GM12873 (cell line): ENCODE measurements at regions not wholly inside any gene's neighbourhood (a gene's known extent, or its start where the extent isn't known, plus 50 kb on each side); places are given as distances from the start of the nearest gene placed in this dataset.

ENCODE experiments used
- TF ChIP-seq, protein P1 (sequence below): IDR thresholded peaks from 2 replicates; pipeline ENCODE4 v1.5.1; 2012; ENCODE audit warnings: low read depth, mild to moderate bottlenecking, moderate library complexity, low read length, control low read depth; ENCODE audit not compliant: insufficient read depth; ENCODE audit errors: missing control alignments

DNA sequence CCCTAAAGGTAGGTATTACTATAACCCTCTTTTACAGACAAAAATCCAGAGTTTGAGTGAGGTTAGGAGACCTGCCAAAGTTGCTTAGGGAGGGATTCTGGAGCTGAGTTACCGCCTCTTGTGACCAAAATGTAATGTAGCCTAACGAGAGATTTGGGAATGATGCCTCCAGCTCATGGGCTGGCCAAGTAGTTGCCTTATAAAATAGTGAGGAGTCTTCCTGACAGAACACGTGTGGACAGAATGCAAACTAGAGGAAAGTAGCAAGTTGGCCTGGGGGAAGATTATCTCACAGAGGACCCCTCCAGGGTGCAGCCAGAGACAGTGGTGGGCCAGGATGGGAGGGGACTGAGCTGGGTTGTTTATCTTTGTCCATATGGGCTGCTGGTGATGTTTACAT lies 543.7 kb upstream of the CDH11 start:
- TF ChIP-seq, protein P1, sequence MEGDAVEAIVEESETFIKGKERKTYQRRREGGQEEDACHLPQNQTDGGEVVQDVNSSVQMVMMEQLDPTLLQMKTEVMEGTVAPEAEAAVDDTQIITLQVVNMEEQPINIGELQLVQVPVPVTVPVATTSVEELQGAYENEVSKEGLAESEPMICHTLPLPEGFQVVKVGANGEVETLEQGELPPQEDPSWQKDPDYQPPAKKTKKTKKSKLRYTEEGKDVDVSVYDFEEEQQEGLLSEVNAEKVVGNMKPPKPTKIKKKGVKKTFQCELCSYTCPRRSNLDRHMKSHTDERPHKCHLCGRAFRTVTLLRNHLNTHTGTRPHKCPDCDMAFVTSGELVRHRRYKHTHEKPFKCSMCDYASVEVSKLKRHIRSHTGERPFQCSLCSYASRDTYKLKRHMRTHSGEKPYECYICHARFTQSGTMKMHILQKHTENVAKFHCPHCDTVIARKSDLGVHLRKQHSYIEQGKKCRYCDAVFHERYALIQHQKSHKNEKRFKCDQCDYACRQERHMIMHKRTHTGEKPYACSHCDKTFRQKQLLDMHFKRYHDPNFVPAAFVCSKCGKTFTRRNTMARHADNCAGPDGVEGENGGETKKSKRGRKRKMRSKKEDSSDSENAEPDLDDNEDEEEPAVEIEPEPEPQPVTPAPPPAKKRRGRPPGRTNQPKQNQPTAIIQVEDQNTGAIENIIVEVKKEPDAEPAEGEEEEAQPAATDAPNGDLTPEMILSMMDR: no peak

DNA sequence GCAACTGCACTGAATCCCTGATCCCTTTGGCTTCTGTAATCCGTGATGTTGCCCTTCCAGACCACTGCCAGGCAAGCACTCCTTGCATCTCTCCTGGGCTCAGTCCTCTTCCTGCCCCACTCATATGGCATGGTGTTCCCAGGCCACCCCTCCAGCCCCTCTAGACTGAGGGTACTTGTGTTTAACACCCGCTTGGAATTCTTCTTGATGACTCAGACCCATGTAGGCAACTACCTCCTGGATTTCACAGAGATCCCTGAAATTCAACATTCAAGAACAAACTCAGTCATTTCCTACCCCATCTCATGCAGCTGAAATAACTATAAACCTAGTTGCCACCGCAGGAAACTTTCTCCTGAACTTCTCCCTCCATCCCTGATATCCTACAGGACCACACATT lies 541.9 kb upstream of the CDH11 start:
- TF ChIP-seq, protein P1: no peak

DNA sequence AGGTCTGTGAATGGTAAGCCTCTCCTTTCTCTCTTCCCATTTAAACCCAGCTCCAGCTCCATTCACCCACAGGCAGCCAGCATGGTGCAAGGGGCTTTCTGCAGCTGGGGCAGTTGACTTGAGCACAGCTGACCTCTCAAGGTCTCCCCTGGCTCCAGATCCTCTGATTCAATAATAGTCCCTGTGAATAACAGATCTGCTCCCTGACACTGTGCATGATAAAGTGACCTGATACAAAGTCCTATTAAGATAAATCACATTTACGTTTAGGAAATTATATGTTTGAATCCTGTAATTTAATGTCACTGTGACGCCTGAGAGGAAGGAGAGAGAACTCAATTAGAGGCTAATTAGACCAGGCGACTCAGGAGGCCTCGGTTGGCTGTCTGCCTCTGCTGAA lies 540.4 kb upstream of the CDH11 start:
- TF ChIP-seq, protein P1: no peak

DNA sequence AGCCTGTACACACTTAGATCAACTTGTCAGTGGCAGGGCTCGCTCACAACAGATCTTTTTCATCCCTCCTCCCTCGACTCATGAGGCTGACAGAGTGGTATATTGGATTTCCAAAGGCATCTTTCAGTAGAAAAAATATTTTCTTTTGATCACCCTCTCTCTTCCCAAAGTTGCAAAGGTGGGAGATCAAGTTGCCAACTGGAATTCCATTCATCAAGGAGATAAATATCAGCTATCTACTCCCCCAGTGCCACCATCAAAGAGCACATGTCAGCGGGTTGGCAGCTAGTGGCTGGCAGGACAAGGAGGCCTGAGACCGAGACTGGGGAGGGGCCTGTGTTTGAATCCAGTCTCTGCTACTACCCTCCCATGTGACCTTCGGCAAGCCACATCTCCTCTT lies 539.7 kb upstream of the CDH11 start:
- TF ChIP-seq, protein P1: no peak

DNA sequence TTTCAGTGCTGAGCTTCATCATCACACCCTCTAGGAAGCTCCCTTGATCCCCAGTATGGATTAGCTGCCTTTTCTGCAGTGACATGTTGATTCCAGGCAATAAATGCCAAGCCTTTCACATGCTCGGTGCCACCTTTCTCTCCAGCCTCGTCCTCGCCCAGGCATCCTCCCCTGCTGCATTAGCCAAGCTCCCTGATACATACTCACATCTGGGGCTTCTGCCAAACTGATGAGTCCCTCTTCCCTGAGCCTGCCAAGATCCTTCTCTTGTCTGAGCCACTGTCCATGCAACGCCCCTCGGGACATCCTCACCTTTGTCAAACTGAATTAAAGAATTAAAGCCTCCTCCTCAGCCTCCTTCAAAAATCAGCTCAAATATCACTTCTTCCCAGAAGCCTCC lies 538.5 kb upstream of the CDH11 start:
- TF ChIP-seq, protein P1: no peak

DNA sequence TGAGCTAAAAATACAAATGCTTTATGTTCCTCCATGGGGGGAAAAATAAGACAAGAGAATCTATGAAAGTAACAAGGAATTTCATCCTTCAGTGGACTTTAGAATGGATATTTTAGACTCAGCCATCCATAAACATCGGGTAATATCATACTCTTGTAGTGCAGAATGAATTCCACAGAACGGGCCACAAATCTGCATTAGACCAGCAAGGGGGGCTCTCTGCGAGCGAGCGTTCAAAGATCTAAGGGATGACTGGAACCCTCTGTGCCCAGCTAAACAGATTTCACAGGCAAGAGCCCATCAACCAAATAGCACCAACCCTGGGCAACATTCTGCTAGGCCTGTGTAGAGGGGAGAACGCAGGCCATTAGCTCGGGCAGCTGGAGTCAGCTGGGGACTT lies 537.9 kb upstream of the CDH11 start:
- TF ChIP-seq, protein P1: no peak

DNA sequence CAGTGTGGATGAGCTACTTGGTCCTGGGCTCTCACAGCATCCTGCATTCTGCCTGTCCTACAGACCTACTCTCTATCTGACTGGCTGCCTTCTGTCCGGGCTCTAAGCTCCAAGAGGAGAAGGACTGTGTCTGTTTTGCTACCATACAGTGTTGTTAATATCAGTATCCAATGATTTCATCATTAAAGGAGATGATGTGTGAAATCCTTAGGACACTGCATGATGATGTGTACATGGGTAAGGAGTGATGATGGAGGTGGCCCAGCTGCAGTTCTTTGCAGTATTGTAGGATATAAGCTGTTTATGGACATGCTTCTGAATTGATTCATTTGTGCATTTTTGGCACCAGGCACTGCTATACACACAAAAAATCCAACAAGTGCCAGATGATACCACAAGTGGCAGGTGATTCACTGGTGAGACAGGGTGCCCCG lies 536.9 kb upstream of the CDH11 start:
- TF ChIP-seq, protein P1: no peak
